Tibial nerve (tissue), 4 donors: ENCODE measurements at regions not wholly inside any gene's neighbourhood (a gene's known extent, or its start where the extent isn't known, plus 50 kb on each side); places are given as distances from the start of the nearest gene placed in this dataset. TPM values are rescaled to one million over a fixed set of nuclear protein-coding genes. Genes with fewer than 3 reads are reported as not detected.

Experiments
- DNase-seq, 2 donors: peaks; one replicate each; pipeline ENCODE4 v3.0.0-alpha.2; 2019; ENCODE audit warnings: low spot score in 2 of 2
- H3K27ac ChIP-seq, 4 donors: fragments of 200-600 bp; sonication (generic) in 3 of 4; one replicate each; pipeline ENCODE4 v1.5.1; 2017 to 2019; ENCODE audit warnings: mild to moderate bottlenecking in 1 of 4
- H3K27me3 ChIP-seq, 2 donors: fragments of 200-600 bp; sonication (generic) in 1 of 2; one replicate each; pipeline versions ENCODE4 v1.5.1 to v1.6.0; 2017 to 2019
- H3K36me3 ChIP-seq, 3 donors: fragments of 200-600 bp; sonication (generic); one replicate each; pipeline ENCODE4 v1.5.1; 2018 to 2019
- H3K4me1 ChIP-seq, 4 donors: fragments of 200-600 bp; sonication (generic) in 3 of 4; one replicate each; pipeline ENCODE4 v1.5.1; 2017 to 2019
- H3K4me3 ChIP-seq, 4 donors: fragments of 200-600 bp; sonication (generic) in 3 of 4; one replicate each; pipeline ENCODE4 v1.5.1; 2017 to 2019; ENCODE audit warnings: mild to moderate bottlenecking in 1 of 4, moderate library complexity in 1 of 4
- H3K9me3 ChIP-seq, 4 donors: fragments of 200-600 bp; sonication (generic) in 3 of 4; one replicate each; pipeline ENCODE4 v1.5.1; 2017 to 2019
- CTCF ChIP-seq, 5 experiments: fragments of 200-600 bp in 3 of 5; fragments of 450-650 bp in 2 of 5; sonication (generic) in 3 of 5; IDR thresholded peaks; one replicate each; pipeline ENCODE4 v1.5.1; 2016 to 2019; ENCODE audit warnings: antibody characterized with exemption in 5 of 5, mild to moderate bottlenecking in 3 of 5, moderate library complexity in 2 of 5
- EP300 ChIP-seq, 2 donors: sonication (generic); formaldehyde crosslinking; IDR thresholded peaks; one replicate each; pipeline ENCODE4 v1.6.1; 2017; ENCODE audit warnings: antibody characterized with exemption in 2 of 2, mild to moderate bottlenecking in 1 of 2
- POLR2A ChIP-seq, 2 donors: fragments of 450-650 bp; IDR thresholded peaks; one replicate each; pipeline ENCODE4 v1.6.1; 2017; ENCODE audit warnings: antibody characterized with exemption in 2 of 2, mild to moderate bottlenecking in 2 of 2, moderate library complexity in 2 of 2
- WGBS, 2 donors: methylation state at CpG; one replicate each; pipeline ENCODE4 v1.1.5; 2018; 5-methylcytosine and 5-hydroxymethylcytosine counted together
- small RNA-seq: library from RNA; depleted of rRNA; stranded (forward); fragments of <200 nt; gene quantifications from one replicate; pipeline ENCODE3, GENCODE V24; 2016

- Histone ChIP-seq H3K27me3 (no peaks in the 10 kb centered on the region), H3K4me1 (no peaks in the 10 kb centered on the region), H3K9me3 (no peaks in the 10 kb centered on the region), H3K4me3 (no peak overlapping the region), H3K36me3 (no peaks in the 10 kb centered on the region), H3K27ac (no peak overlapping the region)
- TF ChIP-seq POLR2A (IDR thresholded peaks at IDR 0.05) (no peak), EP300 (IDR thresholded peaks at IDR 0.05) (no peak), CTCF (IDR thresholded peaks at IDR 0.05) (no peak)
- no peak for DNase-seq
- WGBS, 2 donors = 49 to 63% methylated on average over 1 of the region's 1 CpG
Observed at GRCh38 chr3:180548050-180548449, 53.9 kb upstream of the TTC14 start.

Small RNAs in the stretch of these regions (small RNA-seq; reads per million reads assigned to genes)
- gene AC134503.1 (not detected), gene RF00096 (not detected), gene RNA5SP149 (not detected)
